Fibroblast of the aortic adventitia (primary cell): ENCODE measurements at regions not wholly inside any gene's neighbourhood (a gene's known extent, or its start where the extent isn't known, plus 50 kb on each side); places are given as distances from the start of the nearest gene placed in this dataset.

Source experiments
- DNase-seq: peaks from one replicate; pipeline ENCODE4 v3.0.0-alpha.2; 2010; ENCODE audit warnings: low read depth
- H3K4me3 ChIP-seq: 2 replicates; pipeline ENCODE4 v1.5.1; 2011; ENCODE audit warnings: low read depth, mild to moderate bottlenecking, control low read depth, low read length, moderate library complexity
- CTCF ChIP-seq: IDR thresholded peaks from 2 replicates; pipeline ENCODE4 v1.5.1; 2011; ENCODE audit warnings: mild to moderate bottlenecking, low read length, control low read depth, inconsistent platforms; ENCODE audit not compliant: insufficient read depth

DNA sequence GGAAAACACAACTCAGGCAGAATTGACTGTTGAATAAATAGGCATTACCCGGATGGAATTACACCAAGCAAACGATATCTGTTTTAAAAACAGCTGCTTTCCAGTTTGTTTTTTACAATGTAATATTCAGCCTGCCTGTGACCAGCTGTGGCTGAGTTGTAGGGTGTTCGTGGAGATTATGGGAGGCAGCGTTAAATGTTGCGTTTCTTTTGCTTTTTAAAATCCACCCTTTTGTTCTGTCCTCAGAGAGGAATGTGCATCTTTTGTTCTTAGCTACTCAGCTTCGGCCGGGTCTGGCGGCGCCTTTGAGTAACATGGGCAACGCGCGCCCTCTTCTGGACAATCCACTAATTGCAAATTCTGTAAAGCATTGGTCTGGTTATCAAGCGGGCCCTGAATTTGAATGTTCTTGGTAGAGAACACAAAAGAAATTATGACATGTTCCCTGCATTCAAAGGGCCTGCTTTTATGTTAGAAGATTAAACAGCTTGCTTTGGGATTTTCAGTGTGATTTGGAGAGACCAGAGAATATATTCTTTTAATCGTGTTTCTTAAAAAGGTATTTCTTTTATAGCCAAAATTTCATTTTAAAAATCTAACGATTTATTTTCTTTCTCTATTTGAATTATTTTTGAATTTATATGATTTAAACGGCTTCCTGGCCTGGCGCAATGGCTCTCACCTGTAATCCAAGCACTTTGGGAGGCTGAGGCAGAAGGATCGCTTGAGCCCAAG lies 76.3 kb upstream of the TRIM2 start:
- TF ChIP-seq CTCF = peak; percentile 80
- peak overlapping the region; percentile 6 for H3K4me3 ChIP-seq
- DNase-seq = peak; percentile 90

GRCh38 chr4:153131596-153131995 lies 72.6 kb upstream of the TRIM2 start:
- H3K4me3 ChIP-seq = no peak overlapping the region
- peak; percentile 13 for TF ChIP-seq CTCF
- DNase-seq = no peak

GRCh38 chr4:153137159-153137558 lies 67.1 kb upstream of the TRIM2 start:
- DNase-seq = peak; percentile 95
- TF ChIP-seq CTCF = no peak
- H3K4me3 ChIP-seq = peak overlapping the region; percentile 11

- no peak for TF ChIP-seq CTCF
- no peak for DNase-seq
- no peak overlapping the region for H3K4me3 ChIP-seq
These were observed 66.3 kb upstream of the TRIM2 start for GRCh38 chr4:153137677-153138630.

- DNase-seq = no peak
- no peak for TF ChIP-seq CTCF
- no peak overlapping the region for H3K4me3 ChIP-seq
These were observed 65.5 kb upstream of the TRIM2 start for GRCh38 chr4:153138736-153139135.

DNA sequence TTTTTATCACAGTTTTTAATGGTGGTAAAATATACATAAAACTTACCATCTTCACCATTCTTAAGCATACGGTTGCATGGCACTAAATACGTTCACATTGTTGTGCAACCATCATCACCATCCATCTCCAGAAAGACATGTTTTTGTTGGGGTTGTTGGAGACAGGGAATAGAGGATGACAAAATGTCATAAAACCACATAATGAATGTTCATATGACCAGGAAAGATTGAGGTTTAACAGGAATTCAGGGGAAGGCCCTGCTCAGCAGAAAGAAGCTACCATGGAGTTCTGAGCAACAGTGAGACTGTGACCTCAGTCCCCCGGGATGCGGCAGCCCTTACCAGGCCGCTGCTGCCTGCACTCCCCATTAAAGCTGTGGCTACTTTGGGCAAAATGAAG lies 63.9 kb upstream of the TRIM2 start:
- no peak for DNase-seq
- no peak overlapping the region for H3K4me3 ChIP-seq
- no peak for TF ChIP-seq CTCF
